Sigmoid colon (tissue), 6 donors: ENCODE measurements at regions not wholly inside any gene's neighbourhood (a gene's known extent, or its start where the extent isn't known, plus 50 kb on each side); places are given as distances from the start of the nearest gene placed in this dataset.

Experiments
- DNase-seq: peaks from one replicate; pipeline ENCODE4 v3.0.0-alpha.2; 2019
- H3K27ac ChIP-seq, 4 donors: fragments of 200-600 bp; sonication (generic); one replicate each; pipeline ENCODE4 v1.5.1; 2016 to 2019; ENCODE audit warnings: mild to moderate bottlenecking in 1 of 4
- H3K27me3 ChIP-seq, 3 donors: fragments of 200-600 bp; sonication (generic); one replicate each; pipeline ENCODE4 v1.5.1; 2019; ENCODE audit warnings: mild to moderate bottlenecking in 1 of 3
- H3K36me3 ChIP-seq, 4 donors: fragments of 200-600 bp; sonication (generic); one replicate each; pipeline ENCODE4 v1.5.1; 2016 to 2019
- H3K4me1 ChIP-seq, 4 donors: fragments of 200-600 bp; sonication (generic); one replicate each; pipeline ENCODE4 v1.5.1; 2017 to 2019
- H3K4me3 ChIP-seq, 4 donors: fragments of 200-600 bp; sonication (generic); one replicate each; pipeline ENCODE4 v1.5.1; 2017 to 2019; ENCODE audit warnings: mild to moderate bottlenecking in 2 of 4, moderate library complexity in 1 of 4
- H3K9me3 ChIP-seq, 4 donors: fragments of 200-600 bp in 3 of 4; sonication (generic) in 3 of 4; one replicate each; pipeline versions ENCODE4 v1.5.1 to v1.6.1; 2013 to 2019
- EP300 ChIP-seq, 4 donors: sonication (generic); formaldehyde crosslinking; IDR thresholded peaks; one replicate each; pipeline ENCODE4 v1.6.1; 2017; ENCODE audit warnings: antibody characterized with exemption in 4 of 4
- POLR2A ChIP-seq, 2 donors: fragments of 450-650 bp; IDR thresholded peaks; one replicate each; pipeline ENCODE4 v1.6.1; 2016; ENCODE audit warnings: antibody characterized with exemption in 2 of 2, mild to moderate bottlenecking in 2 of 2, moderate library complexity in 2 of 2
- POLR2AphosphoS5 ChIP-seq, 4 donors: sonication (generic); formaldehyde crosslinking; IDR thresholded peaks; one replicate each; pipeline ENCODE4 v1.6.1; 2017; ENCODE audit warnings: antibody characterized with exemption in 4 of 4
- WGBS, 2 donors: extraction: QIAGEN DNeasy Blood & Tissue Kit; methylation state at CpG; one replicate each; pipeline ENCODE4 v1.1.7; 2013; 5-methylcytosine and 5-hydroxymethylcytosine counted together
- intact Hi-C: fragments of 100-400 bp; cut with DNase I; formaldehyde crosslinking; loops from one replicate; pipeline ENCODE4 v1.15.1; 2023
- TF ChIP-seq, protein P1 (sequence below), 4 experiments: fragments of 450-650 bp in 3 of 4; fragments of 200-600 bp in 1 of 4; IDR thresholded peaks; one replicate each; pipeline ENCODE4 v1.5.1; 2016 to 2019; ENCODE audit warnings: antibody characterized with exemption in 4 of 4, mild to moderate bottlenecking in 3 of 4, moderate library complexity in 2 of 4
- donor health status: healthy with polysubstance abuse.
- donor health status: healthy.

DNA sequence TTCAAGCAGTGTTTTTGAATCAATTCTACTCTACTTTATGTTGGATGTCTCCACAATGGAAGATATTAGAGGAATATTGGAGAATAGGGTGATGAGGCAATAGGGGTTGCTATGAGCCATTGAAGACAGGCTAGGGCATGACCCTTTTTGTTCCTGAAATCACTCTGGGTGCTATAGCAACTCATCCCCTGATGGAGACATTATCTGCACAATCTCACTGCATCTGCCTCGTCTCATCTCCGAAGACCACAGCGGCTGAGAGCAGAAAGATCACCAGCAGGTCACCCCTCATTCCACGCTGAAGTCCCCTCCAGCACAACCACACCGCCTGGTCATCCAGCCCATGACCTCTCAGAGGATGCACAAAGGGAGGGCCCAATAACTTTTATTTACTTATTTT lies 150.4 kb upstream of the TMEM132C start:
- intact Hi-C loops = no loop called here
- 83 to 93% methylated on average over 5 of the region's 5 CpGs for WGBS, 2 donors
- Histone ChIP-seq H3K27me3 (no peaks in the 10 kb centered on the region), H3K4me3 (no peak overlapping the region), H3K9me3 (peaks cover 0 to 5% (median 0%) of the 10 kb centered on the region in 4 donors), H3K4me1 (no peaks in the 10 kb centered on the region), H3K36me3 (no peaks in the 10 kb centered on the region), H3K27ac (no peak overlapping the region)
- DNase-seq = no peak
- no peak for TF ChIP-seq EP300 (IDR thresholded peaks at IDR 0.05)
- TF ChIP-seq, protein P1, sequence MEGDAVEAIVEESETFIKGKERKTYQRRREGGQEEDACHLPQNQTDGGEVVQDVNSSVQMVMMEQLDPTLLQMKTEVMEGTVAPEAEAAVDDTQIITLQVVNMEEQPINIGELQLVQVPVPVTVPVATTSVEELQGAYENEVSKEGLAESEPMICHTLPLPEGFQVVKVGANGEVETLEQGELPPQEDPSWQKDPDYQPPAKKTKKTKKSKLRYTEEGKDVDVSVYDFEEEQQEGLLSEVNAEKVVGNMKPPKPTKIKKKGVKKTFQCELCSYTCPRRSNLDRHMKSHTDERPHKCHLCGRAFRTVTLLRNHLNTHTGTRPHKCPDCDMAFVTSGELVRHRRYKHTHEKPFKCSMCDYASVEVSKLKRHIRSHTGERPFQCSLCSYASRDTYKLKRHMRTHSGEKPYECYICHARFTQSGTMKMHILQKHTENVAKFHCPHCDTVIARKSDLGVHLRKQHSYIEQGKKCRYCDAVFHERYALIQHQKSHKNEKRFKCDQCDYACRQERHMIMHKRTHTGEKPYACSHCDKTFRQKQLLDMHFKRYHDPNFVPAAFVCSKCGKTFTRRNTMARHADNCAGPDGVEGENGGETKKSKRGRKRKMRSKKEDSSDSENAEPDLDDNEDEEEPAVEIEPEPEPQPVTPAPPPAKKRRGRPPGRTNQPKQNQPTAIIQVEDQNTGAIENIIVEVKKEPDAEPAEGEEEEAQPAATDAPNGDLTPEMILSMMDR (IDR thresholded peaks at IDR 0.05) = no peak
- no peak for TF ChIP-seq POLR2A (IDR thresholded peaks at IDR 0.05)
- TF ChIP-seq POLR2AphosphoS5 (IDR thresholded peaks at IDR 0.05) = no peak

DNA sequence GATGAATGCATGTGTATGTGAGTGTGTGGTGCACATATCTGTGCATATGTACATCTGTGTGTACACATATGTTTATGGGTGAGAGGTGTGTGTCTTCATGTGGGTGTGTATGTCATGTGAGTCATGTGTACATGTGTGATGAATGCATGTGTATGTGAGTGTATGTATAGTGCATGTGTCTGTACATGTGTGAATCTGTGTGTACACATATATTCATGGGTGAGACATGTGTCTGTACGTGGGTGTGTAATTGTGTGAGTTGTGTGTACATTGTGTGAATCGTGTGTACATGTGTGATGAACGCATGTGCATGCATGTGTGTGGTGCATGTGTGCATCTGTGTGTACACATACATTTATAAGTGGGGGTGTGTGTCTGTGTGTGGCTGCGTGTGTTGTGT lies 146.9 kb upstream of the TMEM132C start:
- no peaks in the 10 kb centered on the region for H3K27me3 ChIP-seq
- TF ChIP-seq POLR2A (IDR thresholded peaks at IDR 0.05) (no peak), EP300 (IDR thresholded peaks at IDR 0.05) (no peak), POLR2AphosphoS5 (IDR thresholded peaks at IDR 0.05) (no peak)
- TF ChIP-seq, protein P1 (IDR thresholded peaks at IDR 0.05) = no peak
- 90 to 91% methylated on average over 4 of the region's 4 CpGs for WGBS, 2 donors

DNA sequence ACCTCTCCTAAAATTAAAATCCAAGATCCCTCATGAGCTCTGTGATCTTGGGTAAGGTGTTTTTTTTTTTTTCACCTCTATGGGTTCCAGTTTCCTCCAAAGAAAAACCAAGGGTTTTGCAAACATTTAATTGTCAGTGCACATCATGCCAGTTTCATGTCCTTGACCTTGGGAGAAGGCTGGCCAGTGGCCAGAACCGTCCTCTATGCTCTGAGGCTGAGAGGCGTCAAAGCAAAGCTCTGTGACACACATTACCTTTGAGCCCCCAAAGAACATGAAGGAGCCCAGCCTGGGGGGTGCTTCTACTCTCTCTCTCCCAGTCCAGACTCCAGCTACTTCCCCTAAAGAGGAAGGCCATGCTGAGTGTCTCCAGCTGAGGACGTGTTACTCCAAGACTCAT lies 145.5 kb upstream of the TMEM132C start:
- DNase-seq = no peak
- no peaks in the 10 kb centered on the region for H3K4me1 ChIP-seq
- H3K9me3 ChIP-seq = peaks cover 0 to 5% (median 0%) of the 10 kb centered on the region in 4 donors
- H3K4me3 ChIP-seq = no peak overlapping the region
- 60 to 67% methylated on average over 3 of the region's 3 CpGs for WGBS, 2 donors
- TF ChIP-seq POLR2AphosphoS5 (IDR thresholded peaks at IDR 0.05) = no peak
- no peak for TF ChIP-seq POLR2A (IDR thresholded peaks at IDR 0.05)
- TF ChIP-seq EP300 (IDR thresholded peaks at IDR 0.05) = no peak
- TF ChIP-seq, protein P1 (IDR thresholded peaks at IDR 0.05) = no peak
- intact Hi-C loops = no loop called here
- no peaks in the 10 kb centered on the region for H3K27me3 ChIP-seq
- H3K36me3 ChIP-seq = no peaks in the 10 kb centered on the region
- H3K27ac ChIP-seq = no peak overlapping the region

More for the DNA sequence above, 146.9 kb upstream of the TMEM132C start:
- H3K27ac ChIP-seq = no peak overlapping the region
- intact Hi-C loops = no loop called here
- H3K36me3 ChIP-seq = no peaks in the 10 kb centered on the region
- peaks cover 0 to 5% (median 0%) of the 10 kb centered on the region in 4 donors for H3K9me3 ChIP-seq
- no peaks in the 10 kb centered on the region for H3K4me1 ChIP-seq
- H3K4me3 ChIP-seq = no peak overlapping the region
- DNase-seq = no peak

DNA sequence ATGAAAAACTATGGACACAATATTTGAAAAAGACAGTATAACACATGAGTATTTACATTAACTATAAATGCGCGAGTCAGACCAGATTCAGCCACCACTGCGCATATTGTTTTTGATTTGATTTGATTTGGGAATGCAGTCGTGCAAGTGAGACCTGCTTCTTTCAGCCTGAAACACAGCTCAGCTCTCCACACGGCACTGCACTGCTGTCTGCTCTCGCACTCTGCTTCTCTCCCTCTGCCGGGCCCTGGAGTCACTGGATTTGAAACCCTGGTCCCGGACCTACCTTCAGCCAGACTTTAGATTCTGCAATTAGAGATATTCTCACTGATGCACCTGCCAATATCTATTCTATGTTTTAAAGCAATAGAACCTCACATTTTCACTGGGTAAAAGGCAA lies 143.9 kb upstream of the TMEM132C start:
- peaks cover 0 to 5% (median 0%) of the 10 kb centered on the region in 4 donors for H3K9me3 ChIP-seq
- no peaks in the 10 kb centered on the region for H3K36me3 ChIP-seq
- no peak for DNase-seq
- H3K4me1 ChIP-seq = no peaks in the 10 kb centered on the region
- no peak overlapping the region for H3K4me3 ChIP-seq
- no peak for TF ChIP-seq POLR2AphosphoS5 (IDR thresholded peaks at IDR 0.05)
- TF ChIP-seq, protein P1 (IDR thresholded peaks at IDR 0.05) = no peak
- no peak for TF ChIP-seq EP300 (IDR thresholded peaks at IDR 0.05)
- TF ChIP-seq POLR2A (IDR thresholded peaks at IDR 0.05) = no peak
- H3K27me3 ChIP-seq = no peaks in the 10 kb centered on the region
- WGBS, 2 donors = 92% methylated on average over 8 of the region's 8 CpGs
- intact Hi-C loops = no loop called here
- H3K27ac ChIP-seq = no peak overlapping the region

DNA sequence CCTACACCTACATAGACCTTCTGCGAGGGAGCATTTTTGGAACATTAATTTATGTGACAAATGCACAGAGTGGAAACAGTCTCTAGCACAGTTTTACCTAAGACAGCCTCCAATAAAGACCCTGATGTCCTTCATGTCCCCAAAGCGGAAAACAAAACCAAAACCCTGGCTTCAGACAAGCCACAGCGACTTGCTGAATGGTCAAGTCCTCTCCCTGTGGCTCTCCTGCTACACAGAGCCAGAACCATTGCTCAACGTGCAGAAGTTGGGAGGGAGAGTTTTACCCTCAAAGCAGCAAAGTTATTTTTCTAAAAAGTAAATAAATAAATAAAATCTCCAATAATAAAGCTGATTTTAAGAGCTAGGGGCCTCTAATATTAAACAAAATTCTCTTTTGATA lies 135.0 kb upstream of the TMEM132C start:
- intact Hi-C loops = no loop called here
- H3K27me3 ChIP-seq = no peaks in the 10 kb centered on the region
- no peak for DNase-seq
- H3K4me3 ChIP-seq = no peak overlapping the region
- H3K9me3 ChIP-seq = no peaks in the 10 kb centered on the region
- TF ChIP-seq POLR2AphosphoS5 (IDR thresholded peaks at IDR 0.05) = no peak
- TF ChIP-seq EP300 (IDR thresholded peaks at IDR 0.05) = no peak
- TF ChIP-seq, protein P1 (IDR thresholded peaks at IDR 0.05) = no peak
- TF ChIP-seq POLR2A (IDR thresholded peaks at IDR 0.05) = no peak
- 71 to 80% methylated on average over 4 of the region's 4 CpGs for WGBS, 2 donors
- no peak overlapping the region for H3K27ac ChIP-seq
- H3K4me1 ChIP-seq = no peaks in the 10 kb centered on the region
- no peaks in the 10 kb centered on the region for H3K36me3 ChIP-seq
